K562 (cell line): ENCODE measurements at regions not wholly inside any gene's neighbourhood (a gene's known extent, or its start where the extent isn't known, plus 50 kb on each side); places are given as distances from the start of the nearest gene placed in this dataset.

ENCODE experiments used
- ATAC-seq: fragments of 200-7000 bp; cut with Tn5 transposase; 3 replicates; pipeline ENCODE4 v1.9.1; 2020; ENCODE audit warnings: moderate library complexity
- BruUV-seq: library from RNA; stranded (reverse); fragments of 400-500 nt; replicated peaks from 2 replicates; lab custom pipeline; 2021; lab: Mats Ljungman, UMichigan
- CTCF ChIA-PET: fragments of 300-600 bp; formaldehyde crosslinking; extraction: SDS; loops from one replicate; lab custom pipeline; 2021; ENCODE audit warnings: low intra/inter-chr PET ratio; lab: Yijun Ruan, JAX
- POLR2A ChIA-PET: fragments of 300-600, 350-650 bp; sonication (Branson Sonifier 250); formaldehyde crosslinking; extraction: SDS; loops from one replicate; lab custom pipeline; 2021; ENCODE audit warnings: antibody characterized with exemption, inconsistent platforms; lab: Yijun Ruan, JAX
- DNase-seq, 4 experiments: peaks; one replicate each; pipeline versions ENCODE4 v3.0.0 to v3.0.0-alpha.2; 2011 to 2018; ENCODE audit warnings: low spot score in 3 of 4, mixed read lengths in 3 of 4; ENCODE audit errors: extremely low read depth in 1 of 4
- FAIRE-seq: peaks from 2 replicates; lab custom pipeline; 2011; peaks lifted over from hg19 to GRCh38; lab: Jason Lieb, UNC
- H2AFZ ChIP-seq: 2 replicates; pipeline ENCODE4 v1.6.0; 2011; ENCODE audit warnings: low read depth, low read length, control low read depth, inconsistent platforms
- H3K27ac ChIP-seq: fragments of 200-600 bp; 3 replicates; pipeline ENCODE4 v1.8.0; 2011; ENCODE audit warnings: low read depth, mild to moderate bottlenecking, control low read depth, inconsistent platforms, low read length, moderate library complexity, mixed read lengths; ENCODE audit errors: extremely low read depth
- H3K27me3 ChIP-seq, 2 experiments: fragments of 300-600 bp in 1 of 2; 2 replicates in 1 of 2; 3 replicates in 1 of 2; pipeline versions ENCODE4 v1.6.0 to v1.8.0; 2011; ENCODE audit warnings: inconsistent platforms in 2 of 2, low read length in 2 of 2, mild to moderate bottlenecking in 1 of 2, mixed read lengths in 1 of 2, moderate library complexity in 1 of 2; ENCODE audit not compliant: control insufficient read depth in 2 of 2, insufficient read depth in 2 of 2
- H3K36me3 ChIP-seq: fragments of 300-600 bp; 3 replicates; pipeline ENCODE4 v1.8.0; 2011; ENCODE audit warnings: mild to moderate bottlenecking, low read length, inconsistent platforms; ENCODE audit not compliant: control insufficient read depth, insufficient read depth
- H3K4me1 ChIP-seq, 2 experiments: fragments of 200-600 bp in 1 of 2; replicated peaks in 1 of 2; 2 replicates in 1 of 2; 3 replicates in 1 of 2; pipeline versions ENCODE4 v1.5.1 to v1.8.0; 2011; ENCODE audit warnings: inconsistent platforms in 2 of 2, low read length in 2 of 2, mild to moderate bottlenecking in 1 of 2, mixed read lengths in 1 of 2, moderate library complexity in 1 of 2; ENCODE audit not compliant: control insufficient read depth in 2 of 2, insufficient read depth in 2 of 2
- H3K4me2 ChIP-seq: 2 replicates; pipeline ENCODE4 v1.6.1; 2011; ENCODE audit warnings: low read length, control low read depth, inconsistent platforms, mixed read lengths; ENCODE audit not compliant: insufficient read depth
- H3K4me3 ChIP-seq: fragments of 200-600 bp; sonication (generic), shearing (Covaris generic); 2 replicates; pipeline ENCODE4 v1.5.1; 2016; ENCODE audit warnings: control low read depth, inconsistent platforms
- H3K79me2 ChIP-seq: fragments of 200-600 bp; 3 replicates; pipeline ENCODE4 v1.8.0; 2011; ENCODE audit warnings: low read length, inconsistent platforms; ENCODE audit not compliant: control insufficient read depth, insufficient read depth
- H3K9ac ChIP-seq, 2 experiments: 2 replicates each; pipeline versions ENCODE4 v1.6.0 to v1.6.1; 2011; ENCODE audit warnings: low read depth in 2 of 2, low read length in 2 of 2, control low read depth in 1 of 2, inconsistent platforms in 1 of 2, mild to moderate bottlenecking in 1 of 2, mixed read lengths in 1 of 2; ENCODE audit not compliant: insufficient read depth in 1 of 2
- H3K9me1 ChIP-seq: one replicate; pipeline ENCODE4 v1.6.0; 2011; ENCODE audit warnings: inconsistent platforms, mild to moderate bottlenecking, low read length, moderate library complexity; ENCODE audit not compliant: control insufficient read depth, insufficient read depth
- H3K9me3 ChIP-seq: replicated peaks from 2 replicates; pipeline ENCODE4 v1.5.1; 2011; ENCODE audit warnings: low read depth, low read length, inconsistent platforms; ENCODE audit not compliant: control insufficient read depth, insufficient read depth
- H4K20me1 ChIP-seq: replicated peaks from 2 replicates; pipeline ENCODE4 v1.6.1; 2011; ENCODE audit warnings: low read length, inconsistent platforms, mixed read lengths; ENCODE audit not compliant: control insufficient read depth, insufficient read depth
- CEBPG ChIP-seq, 3 experiments: fragments of 200-800 bp in 1 of 3; sonication (Bioruptor generic) in 1 of 3; sonication (generic) in 1 of 3; formaldehyde crosslinking in 1 of 3; IDR thresholded peaks in 2 of 3; conservative IDR thresholded peaks in 1 of 3; 2 replicates each; pipeline versions ENCODE4 v1.6.1 to v1.8.0; 2016 to 2022; ENCODE audit warnings: missing compliant biosample characterization in 2 of 3, missing genetic modification characterization in 2 of 3, mild to moderate bottlenecking in 1 of 3, missing genetic modification reagents in 1 of 3
- ESRRA ChIP-seq: fragments of 450-650 bp; IDR thresholded peaks from 2 replicates; pipeline ENCODE4 v1.6.1; 2014; ENCODE audit warnings: low read depth, mild to moderate bottlenecking, moderate library complexity, borderline replicate concordance
- ESRRB ChIP-seq: fragments of 250-450 bp; sonication (Bioruptor Pico); IDR thresholded peaks from 2 replicates; pipeline ENCODE4 v1.5.0; 2020; ENCODE audit warnings: mild to moderate bottlenecking, moderate library complexity, borderline replicate concordance
- ETV5 ChIP-seq: sonication (generic); formaldehyde crosslinking; IDR thresholded peaks from 2 replicates; pipeline ENCODE4 v1.4.0; 2020; ENCODE audit warnings: low read depth, mild to moderate bottlenecking, missing genetic modification reagents
- FUS ChIP-seq: fragments of 200-400 bp; formaldehyde crosslinking; optimal IDR thresholded peaks from 2 replicates; pipeline ENCODE3; 2017; ENCODE audit warnings: low read depth, low read length
- GMEB1 ChIP-seq: fragments of 250-450 bp; sonication (Bioruptor Pico); IDR thresholded peaks from 2 replicates; pipeline ENCODE4 v1.4.0; 2020; ENCODE audit warnings: mild to moderate bottlenecking
- NCOA6 ChIP-seq: fragments of 450-650 bp; IDR thresholded peaks from 2 replicates; pipeline ENCODE4 v1.6.1; 2017; ENCODE audit warnings: mild to moderate bottlenecking
- NR0B1 ChIP-seq: fragments of 450-650 bp; IDR thresholded peaks from one replicate; pipeline ENCODE4 v1.6.1; 2018; ENCODE audit warnings: mild to moderate bottlenecking, moderate library complexity; ENCODE audit not compliant: partially characterized antibody
- NR4A1 ChIP-seq, 2 experiments: fragments of 250-450 bp in 1 of 2; fragments of 450-650 bp in 1 of 2; sonication (Bioruptor Pico) in 1 of 2; IDR thresholded peaks; 2 replicates each; pipeline versions ENCODE4 v1.4.0 to v1.6.1; 2016 to 2020; ENCODE audit warnings: mild to moderate bottlenecking in 2 of 2, missing compliant biosample characterization in 1 of 2, missing genetic modification characterization in 1 of 2, moderate library complexity in 1 of 2
- PHB ChIP-seq: fragments of 250-450 bp; sonication (Bioruptor Pico); IDR thresholded peaks from 2 replicates; pipeline ENCODE4 v1.5.0; 2021
- SMC3 ChIP-seq: conservative IDR thresholded peaks from 2 replicates; pipeline ENCODE4 v1.6.1; 2011; ENCODE audit warnings: low read depth, low read length, improper control_type of control experiment; ENCODE audit not compliant: insufficient read depth
- TARDBP ChIP-seq: fragments of 450-650 bp; IDR thresholded peaks from 2 replicates; pipeline ENCODE4 v1.6.1; 2016
- XRCC4 ChIP-seq: IDR thresholded peaks from one replicate; pipeline ENCODE4 v1.6.1; 2011; ENCODE audit not compliant: insufficient read depth, insufficient read length; ENCODE audit errors: extremely low read depth
- ZNF324 ChIP-seq: fragments of 250-450 bp; sonication (Bioruptor Pico); IDR thresholded peaks from 2 replicates; pipeline ENCODE4 v1.4.0; 2020; ENCODE audit warnings: mild to moderate bottlenecking
- WGBS: fragments of 100-300 bp; shearing (Covaris generic); methylation state at CpG from one replicate; pipeline ENCODE4 v1.1.6; 2016; ENCODE audit warnings: low coverage, mixed read lengths; ENCODE audit not compliant: insufficient coverage; ENCODE audit errors: missing lambda C conversion rate; 5-methylcytosine and 5-hydroxymethylcytosine counted together
- in situ Hi-C: fragments of 300-500 bp; cut with MboI; formaldehyde crosslinking; loops from 4 replicates; pipeline ENCODE4 v1.15.0; 2018; ENCODE audit warnings: inconsistent platforms, mixed read lengths
- intact Hi-C: fragments of 100-400 bp; cut with micrococcal nuclease; formaldehyde crosslinking; loops from 2 replicates; pipeline ENCODE4 v1.14.2; 2022

GRCh38 chr10:111335826-111336225 lies 259.0 kb downstream of the ADRA2A start:
- Histone ChIP-seq H3K79me2 (no peaks in the 10 kb centered on the region), H3K9me3 (no peaks in the 10 kb centered on the region), H3K27me3 (no peaks in the 10 kb centered on the region), H3K4me3 (no peak overlapping the region), H2AFZ (no peak overlapping the region)
- POLR2A ChIA-PET: no interaction called here
- FAIRE-seq: no peak
- intact Hi-C loops: no loop called here
- in situ Hi-C loops: no loop called here
- DNase-seq: no peak
- TF ChIP-seq CEBPG (CRISPR knock-in tag; IDR thresholded peaks at IDR 0.05) (no peak), CEBPG (tag; conservative IDR thresholded peaks at IDR 0.05 in 1 of 2, IDR thresholded peaks at IDR 0.05 in 1 of 2) (no peak)
- TF ChIP-seq, all 486 proteins: peak for 0
- WGBS: no CpG with 5 or more reads among the region's 2 CpGs
- no peak for ATAC-seq
- Histone ChIP-seq H3K36me3 (no peaks in the 10 kb centered on the region), H4K20me1 (no peaks in the 10 kb centered on the region), H3K9me1 (no peaks in the 10 kb centered on the region), H3K4me1 (no peaks in the 10 kb centered on the region), H3K4me2 (no peak overlapping the region), H3K9ac (no peak overlapping the region), H3K27ac (no peak overlapping the region)
- BruUV-seq: no TSS peak
- CTCF ChIA-PET: no interaction called here

GRCh38 chr10:111338035-111338434 lies 261.2 kb downstream of the ADRA2A start:
- no peaks in the 10 kb centered on the region for H3K36me3 ChIP-seq
- no peak overlapping the region for H2AFZ ChIP-seq
- H3K27ac ChIP-seq: no peak overlapping the region
- in situ Hi-C loops: no loop called here
- H3K9me3 ChIP-seq: no peaks in the 10 kb centered on the region
- ChIA-PET CTCF (no interaction called here), POLR2A (no interaction called here)
- H3K27me3 ChIP-seq: no peaks in the 10 kb centered on the region
- no peaks in the 10 kb centered on the region for H3K79me2 ChIP-seq
- intact Hi-C loops: no loop called here
- no peak overlapping the region for H3K9ac ChIP-seq
- WGBS: 0% methylated on average over 1 of the region's 1 CpG
- no peak for ATAC-seq
- no peaks in the 10 kb centered on the region for H4K20me1 ChIP-seq
- H3K4me1 ChIP-seq: no peaks in the 10 kb centered on the region
- H3K4me2 ChIP-seq: no peak overlapping the region
- DNase-seq: no peak
- no peaks in the 10 kb centered on the region for H3K9me1 ChIP-seq
- no peak for FAIRE-seq
- no TSS peak for BruUV-seq
- no peak overlapping the region for H3K4me3 ChIP-seq
- TF ChIP-seq NR0B1 (no peak), ESRRA (no peak), ESRRB (CRISPR knock-in tag) (no peak), FUS (no peak), NR4A1 (CRISPR knock-in tag; IDR thresholded peaks at IDR 0.05) (no peak), NR4A1 (tag; IDR thresholded peaks at IDR 0.05) (no peak), NCOA6 (no peak), SMC3 (no peak), XRCC4 (no peak), ETV5 (CRISPR knock-in tag) (no peak), ZNF324 (CRISPR knock-in tag) (no peak), TARDBP (no peak), PHB (no peak), GMEB1 (CRISPR knock-in tag) (no peak)
